ENCODE measurements at regions not wholly inside any gene's neighbourhood (a gene's known extent, or its start where the extent isn't known, plus 50 kb on each side); places are given as distances from the start of the nearest gene placed in this dataset.
A peak's percentile ranks its signal among the peaks of the same experiment; 100 is the strongest.

- no peak for DNase-seq (ENCODE audit: low read depth)
- H3K4me3 ChIP-seq (ENCODE audit: low read depth, low read length): no peak overlapping the region
Measured at GRCh38 chr2:139867601-139868226, 1087.5 kb upstream of the NXPH2 start.

- DNase-seq (ENCODE audit: low read depth): no peak
- no peak overlapping the region for H3K4me3 ChIP-seq (ENCODE audit: low read depth, low read length)
Measured at GRCh38 chr2:139864821-139865302, 1084.7 kb upstream of the NXPH2 start.

- no peak overlapping the region for H3K4me3 ChIP-seq (ENCODE audit: low read depth, low read length)
- no peak for DNase-seq (ENCODE audit: low read depth)
Measured at GRCh38 chr2:139854769-139855483, 1074.7 kb upstream of the NXPH2 start.

- no peak for DNase-seq (ENCODE audit: low read depth)
Measured at GRCh38 chr2:139850254-139850890, 1070.2 kb upstream of the NXPH2 start.

GRCh38 chr2:139836769-139837168 lies 1056.6 kb upstream of the NXPH2 start:
- no peak for DNase-seq (ENCODE audit: low read depth)

More at GRCh38 chr2:139850254-139850890, 1070.2 kb upstream of the NXPH2 start:
- no peak overlapping the region for H3K4me3 ChIP-seq (ENCODE audit: low read depth, low read length)

GRCh38 chr2:139835101-139835500 lies 1054.9 kb upstream of the NXPH2 start:
- no peak for DNase-seq (ENCODE audit: low read depth)
- H3K4me3 ChIP-seq (ENCODE audit: low read depth, low read length): no peak overlapping the region

More at GRCh38 chr2:139836769-139837168, 1056.6 kb upstream of the NXPH2 start:
- no peak overlapping the region for H3K4me3 ChIP-seq (ENCODE audit: low read depth, low read length)

- DNase-seq (ENCODE audit: low read depth): no peak
- no peak overlapping the region for H3K4me3 ChIP-seq (ENCODE audit: low read depth, low read length)
Measured at GRCh38 chr2:139828011-139828410, 1047.8 kb upstream of the NXPH2 start.

- H3K4me3 ChIP-seq (ENCODE audit: low read depth, low read length): no peak overlapping the region
- no peak for DNase-seq (ENCODE audit: low read depth)
Measured at GRCh38 chr2:139825726-139826125, 1045.5 kb upstream of the NXPH2 start.

- DNase-seq (ENCODE audit: low read depth): no peak
Measured at GRCh38 chr2:139819273-139819796, 1039.1 kb upstream of the NXPH2 start.

GRCh38 chr2:139814458-139814857 lies 1034.3 kb upstream of the NXPH2 start:
- no peak overlapping the region for H3K4me3 ChIP-seq (ENCODE audit: low read depth, low read length)
- no peak for DNase-seq (ENCODE audit: low read depth)

More at GRCh38 chr2:139819273-139819796, 1039.1 kb upstream of the NXPH2 start:
- H3K4me3 ChIP-seq (ENCODE audit: low read depth, low read length): no peak overlapping the region

GRCh38 chr2:139813340-139813739 lies 1033.2 kb upstream of the NXPH2 start:
- H3K4me3 ChIP-seq (ENCODE audit: low read depth, low read length): no peak overlapping the region
- no peak for DNase-seq (ENCODE audit: low read depth)

- DNase-seq (ENCODE audit: low read depth): no peak
- H3K4me3 ChIP-seq (ENCODE audit: low read depth, low read length): no peak overlapping the region
Measured at GRCh38 chr2:139805441-139805840, 1025.3 kb upstream of the NXPH2 start.

- no peak for DNase-seq (ENCODE audit: low read depth)
- H3K4me3 ChIP-seq (ENCODE audit: low read depth, low read length): no peak overlapping the region
Measured at GRCh38 chr2:139798391-139798790, 1018.2 kb upstream of the NXPH2 start.

GRCh38 chr2:139790807-139791752 lies 1010.9 kb upstream of the NXPH2 start:
- H3K4me3 ChIP-seq (ENCODE audit: low read depth, low read length): no peak overlapping the region
- peak; percentile 16 for DNase-seq (ENCODE audit: low read depth)

- H3K4me3 ChIP-seq (ENCODE audit: low read depth, low read length): no peak overlapping the region
- DNase-seq (ENCODE audit: low read depth): no peak
Measured at GRCh38 chr2:139790136-139790535, 1009.9 kb upstream of the NXPH2 start.

GRCh38 chr2:139778732-139779131 lies 998.5 kb upstream of the NXPH2 start:
- no peak overlapping the region for H3K4me3 ChIP-seq (ENCODE audit: low read depth, low read length)
- DNase-seq (ENCODE audit: low read depth): no peak

GRCh38 chr2:139773720-139774277 lies 993.6 kb upstream of the NXPH2 start:
- DNase-seq (ENCODE audit: low read depth): no peak
- no peak overlapping the region for H3K4me3 ChIP-seq (ENCODE audit: low read depth, low read length)

GRCh38 chr2:139769633-139770032 lies 989.4 kb upstream of the NXPH2 start:
- H3K4me3 ChIP-seq (ENCODE audit: low read depth, low read length): no peak overlapping the region
- no peak for DNase-seq (ENCODE audit: low read depth)

- DNase-seq (ENCODE audit: low read depth): no peak
- H3K4me3 ChIP-seq (ENCODE audit: low read depth, low read length): no peak overlapping the region
Measured at GRCh38 chr2:139763705-139764104, 983.5 kb upstream of the NXPH2 start.
